PFSK-1 (cell line): ENCODE measurements at regions not wholly inside any gene's neighbourhood (a gene's known extent, or its start where the extent isn't known, plus 50 kb on each side); places are given as distances from the start of the nearest gene placed in this dataset.

ENCODE experiments used
- FOXP2 ChIP-seq: optimal IDR thresholded peaks from 2 replicates; pipeline ENCODE3; 2011; ENCODE audit warnings: borderline replicate concordance, control low read depth, inconsistent platforms; ENCODE audit not compliant: insufficient read depth; ENCODE audit errors: extremely low read length, extremely low read depth
- POLR2AphosphoS5 ChIP-seq: IDR thresholded peaks from 2 replicates; pipeline ENCODE4 v1.6.1; 2012; ENCODE audit warnings: low read depth, mild to moderate bottlenecking, control low read depth, low read length, moderate library complexity
- SIN3A ChIP-seq: IDR thresholded peaks from 2 replicates; pipeline ENCODE4 v1.6.1; 2012; ENCODE audit warnings: mild to moderate bottlenecking, low read length, moderate library complexity, borderline replicate concordance; ENCODE audit not compliant: insufficient read depth
- TAF1 ChIP-seq: IDR thresholded peaks from 2 replicates; pipeline ENCODE4 v1.6.1; 2012; ENCODE audit warnings: low read length, control low read depth, borderline replicate concordance; ENCODE audit not compliant: insufficient read depth
- TF ChIP-seq, protein P1 (sequence below), 2 experiments: IDR thresholded peaks; 2 replicates each; pipeline versions ENCODE4 v1.6.1 to v1.8.0; 2011 to 2012; ENCODE audit warnings: low read depth in 2 of 2, low read length in 2 of 2, control low read depth in 1 of 2, inconsistent platforms in 1 of 2, mild to moderate bottlenecking in 1 of 2, moderate library complexity in 1 of 2; ENCODE audit not compliant: insufficient read depth in 1 of 2

- TF ChIP-seq TAF1 = no peak
- TF ChIP-seq FOXP2 = no peak
- no peak for TF ChIP-seq POLR2AphosphoS5
- TF ChIP-seq, protein P1, sequence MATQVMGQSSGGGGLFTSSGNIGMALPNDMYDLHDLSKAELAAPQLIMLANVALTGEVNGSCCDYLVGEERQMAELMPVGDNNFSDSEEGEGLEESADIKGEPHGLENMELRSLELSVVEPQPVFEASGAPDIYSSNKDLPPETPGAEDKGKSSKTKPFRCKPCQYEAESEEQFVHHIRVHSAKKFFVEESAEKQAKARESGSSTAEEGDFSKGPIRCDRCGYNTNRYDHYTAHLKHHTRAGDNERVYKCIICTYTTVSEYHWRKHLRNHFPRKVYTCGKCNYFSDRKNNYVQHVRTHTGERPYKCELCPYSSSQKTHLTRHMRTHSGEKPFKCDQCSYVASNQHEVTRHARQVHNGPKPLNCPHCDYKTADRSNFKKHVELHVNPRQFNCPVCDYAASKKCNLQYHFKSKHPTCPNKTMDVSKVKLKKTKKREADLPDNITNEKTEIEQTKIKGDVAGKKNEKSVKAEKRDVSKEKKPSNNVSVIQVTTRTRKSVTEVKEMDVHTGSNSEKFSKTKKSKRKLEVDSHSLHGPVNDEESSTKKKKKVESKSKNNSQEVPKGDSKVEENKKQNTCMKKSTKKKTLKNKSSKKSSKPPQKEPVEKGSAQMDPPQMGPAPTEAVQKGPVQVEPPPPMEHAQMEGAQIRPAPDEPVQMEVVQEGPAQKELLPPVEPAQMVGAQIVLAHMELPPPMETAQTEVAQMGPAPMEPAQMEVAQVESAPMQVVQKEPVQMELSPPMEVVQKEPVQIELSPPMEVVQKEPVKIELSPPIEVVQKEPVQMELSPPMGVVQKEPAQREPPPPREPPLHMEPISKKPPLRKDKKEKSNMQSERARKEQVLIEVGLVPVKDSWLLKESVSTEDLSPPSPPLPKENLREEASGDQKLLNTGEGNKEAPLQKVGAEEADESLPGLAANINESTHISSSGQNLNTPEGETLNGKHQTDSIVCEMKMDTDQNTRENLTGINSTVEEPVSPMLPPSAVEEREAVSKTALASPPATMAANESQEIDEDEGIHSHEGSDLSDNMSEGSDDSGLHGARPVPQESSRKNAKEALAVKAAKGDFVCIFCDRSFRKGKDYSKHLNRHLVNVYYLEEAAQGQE (IDR thresholded peaks at IDR 0.05; ENCODE audit: insufficient read depth in 1 of 2, low read depth in 2 of 2, low read length in 2 of 2) = no peak
- no peak for TF ChIP-seq SIN3A
Measured at GRCh38 chr7:125661-126060, 66.7 kb upstream of the FAM20C start.

- TF ChIP-seq FOXP2 (no peak), SIN3A (no peak), POLR2AphosphoS5 (no peak), TAF1 (no peak)
- TF ChIP-seq, protein P1 (IDR thresholded peaks at IDR 0.05; ENCODE audit: insufficient read depth in 1 of 2, low read depth in 2 of 2, low read length in 2 of 2) = no peak
Measured at GRCh38 chr7:126368-126767, 66.0 kb upstream of the FAM20C start.

GRCh38 chr7:127064-127598 lies 65.2 kb upstream of the FAM20C start:
- no peak for TF ChIP-seq SIN3A
- TF ChIP-seq TAF1 = no peak
- no peak for TF ChIP-seq POLR2AphosphoS5
- no peak for TF ChIP-seq FOXP2
- TF ChIP-seq, protein P1 (IDR thresholded peaks at IDR 0.05; ENCODE audit: insufficient read depth in 1 of 2, low read depth in 2 of 2, low read length in 2 of 2) = no peak

- TF ChIP-seq FOXP2 = no peak
- no peak for TF ChIP-seq SIN3A
- TF ChIP-seq, protein P1 (IDR thresholded peaks at IDR 0.05; ENCODE audit: insufficient read depth in 1 of 2, low read depth in 2 of 2, low read length in 2 of 2) = no peak
- no peak for TF ChIP-seq POLR2AphosphoS5
- no peak for TF ChIP-seq TAF1
Measured at GRCh38 chr7:128171-129080, 63.9 kb upstream of the FAM20C start.
